ENCODE measurements at regions not wholly inside any gene's neighbourhood (a gene's known extent, or its start where the extent isn't known, plus 50 kb on each side); places are given as distances from the start of the nearest gene placed in this dataset.
"Not testable (repeated sequence)": the region's sequence is repeated elsewhere in the genome, so short reads cannot be mapped to it uniquely, and the experiment has no call there.

DNA sequence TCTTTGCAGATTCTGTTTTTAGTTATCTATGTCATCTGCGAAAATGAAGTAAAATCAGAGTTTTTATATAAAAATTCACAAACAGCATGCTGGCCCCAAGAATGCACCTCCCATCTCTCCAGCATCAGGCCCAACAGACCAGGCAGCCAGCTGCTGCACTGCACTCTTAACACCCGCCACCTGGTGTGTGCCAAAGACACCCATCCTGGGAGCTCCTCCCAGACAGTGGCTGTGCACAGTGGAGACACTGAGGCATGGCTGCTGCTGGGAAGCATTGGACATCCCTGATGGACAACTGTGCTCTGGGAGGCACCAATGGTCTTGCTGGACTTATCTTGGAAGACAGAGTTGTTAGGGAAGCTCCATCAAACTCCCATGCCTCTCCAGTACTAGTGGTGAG is 817.2 kb downstream of the TMEM121 start:
- 51% methylated on average over 2 of the region's 2 CpGs for WGBS
- Histone ChIP-seq H3K36me3 (ENCODE audit: control insufficient read depth in 4 of 4, insufficient read depth in 3 of 4, low read depth in 1 of 4, low read length in 3 of 4) (no peaks in the 10 kb centered on the region), H3K9ac (ENCODE audit: low read depth in 1 of 2, low read length in 2 of 2) (no peak overlapping the region), H3K27me3 (ENCODE audit: control insufficient read depth in 4 of 4, insufficient read depth in 4 of 4, low read length in 3 of 4) (peaks cover 0 to 10% (median 4%) of the 10 kb centered on the region in 4 donors), H3K4me3 (ENCODE audit: low read depth in 1 of 3, low read length in 3 of 3) (no peak overlapping the region), H3K4me1 (ENCODE audit: control insufficient read depth in 4 of 4, insufficient read depth in 4 of 4, low read length in 3 of 4) (no peaks in the 10 kb centered on the region), H3K9me3 (ENCODE audit: control insufficient read depth in 4 of 4, low read length in 3 of 4) (no peaks in the 10 kb centered on the region), H3K27ac (ENCODE audit: low read depth in 1 of 2, low read length in 2 of 2) (no peak overlapping the region)
- no peak for DNase-seq (ENCODE audit: low spot score)
- TF ChIP-seq NR2F2 (IDR thresholded peaks at IDR 0.05) (no peak), HNF4A (conservative IDR thresholded peaks at IDR 0.05) (no peak)

DNA sequence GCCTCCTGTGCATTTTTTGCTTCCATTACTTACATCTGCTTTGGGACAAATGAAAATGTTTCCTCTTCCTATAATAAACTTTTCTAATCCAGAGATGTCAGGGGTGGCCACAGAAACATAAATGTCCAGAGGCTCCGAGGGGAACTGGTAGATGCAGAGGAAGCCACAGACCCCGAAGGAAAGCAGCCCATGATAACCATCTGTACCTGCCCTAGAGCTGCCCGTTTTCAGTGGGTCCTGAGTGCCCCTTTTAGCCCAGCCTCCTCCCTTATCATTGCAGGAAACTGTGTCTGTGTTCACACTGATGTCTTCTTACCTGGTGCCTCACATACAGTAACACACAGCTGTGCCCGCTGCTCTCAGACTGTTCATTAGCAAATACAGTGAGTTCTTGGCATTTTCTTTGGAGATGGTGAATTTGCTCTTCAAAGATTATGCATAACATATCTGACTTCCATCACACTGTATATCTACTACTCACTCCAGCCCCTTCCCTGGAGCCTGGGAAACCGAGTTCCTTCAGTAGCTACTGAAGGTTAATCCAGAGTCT is 817.8 kb downstream of the TMEM121 start:
- 28% methylated on average over 5 of the region's 5 CpGs for WGBS

DNA sequence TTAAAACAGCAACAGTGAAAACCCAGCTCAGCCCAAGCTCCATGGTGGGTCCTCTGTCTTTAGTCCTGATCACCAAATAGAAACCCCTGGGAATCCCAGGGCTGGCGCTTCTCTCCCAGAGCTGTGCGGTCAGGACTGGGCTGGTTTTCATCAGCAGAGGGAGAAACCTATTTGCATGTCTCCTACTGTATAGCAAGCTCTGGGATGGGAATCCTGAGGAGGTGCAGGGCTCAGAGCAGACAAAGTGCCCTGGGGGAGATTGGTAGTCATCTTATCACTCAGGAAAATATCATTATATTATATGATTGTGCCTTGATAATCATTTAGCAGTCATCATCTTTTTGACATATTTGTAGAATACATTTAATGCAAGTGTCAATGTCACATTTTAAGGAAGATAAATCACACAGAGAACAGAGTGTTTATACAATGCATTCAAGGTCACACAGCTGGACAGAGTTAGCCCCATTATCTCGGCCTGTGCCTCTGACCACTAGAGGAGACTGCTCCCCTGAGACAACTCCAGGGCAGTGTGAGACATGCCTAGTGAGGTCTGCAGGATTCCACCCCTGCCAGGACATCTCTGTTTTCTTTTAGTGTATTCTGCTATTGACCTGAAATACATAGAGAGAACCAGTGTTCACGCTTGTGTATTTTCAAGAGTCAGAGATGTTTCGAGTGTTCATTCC is 818.6 kb downstream of the TMEM121 start:
- not testable (repeated sequence) for H3K36me3 ChIP-seq (ENCODE audit: control insufficient read depth in 4 of 4, insufficient read depth in 3 of 4, low read depth in 1 of 4, low read length in 3 of 4); H3K9ac ChIP-seq (ENCODE audit: low read depth in 1 of 2, low read length in 2 of 2); H3K4me3 ChIP-seq (ENCODE audit: low read depth in 1 of 3, low read length in 3 of 3); H3K4me1 ChIP-seq (ENCODE audit: control insufficient read depth in 4 of 4, insufficient read depth in 4 of 4, low read length in 3 of 4); H3K9me3 ChIP-seq (ENCODE audit: control insufficient read depth in 4 of 4, low read length in 3 of 4); H3K27ac ChIP-seq (ENCODE audit: low read depth in 1 of 2, low read length in 2 of 2); DNase-seq (ENCODE audit: low spot score)
- WGBS, result 55% methylated on average over 5 of the region's 5 CpGs
- H3K27me3 ChIP-seq (ENCODE audit: control insufficient read depth in 4 of 4, insufficient read depth in 4 of 4, low read length in 3 of 4), result peaks cover 0 to 10% (median 4%) of the 10 kb centered on the region in 4 donors

More for the DNA sequence above, 817.8 kb downstream of the TMEM121 start:
- H3K36me3 ChIP-seq (ENCODE audit: control insufficient read depth in 4 of 4, insufficient read depth in 3 of 4, low read depth in 1 of 4, low read length in 3 of 4); H3K4me3 ChIP-seq (ENCODE audit: low read depth in 1 of 3, low read length in 3 of 3); H3K27ac ChIP-seq (ENCODE audit: low read depth in 1 of 2, low read length in 2 of 2); DNase-seq (ENCODE audit: low spot score); H3K9ac ChIP-seq (ENCODE audit: low read depth in 1 of 2, low read length in 2 of 2); H3K9me3 ChIP-seq (ENCODE audit: control insufficient read depth in 4 of 4, low read length in 3 of 4); H3K4me1 ChIP-seq (ENCODE audit: control insufficient read depth in 4 of 4, insufficient read depth in 4 of 4, low read length in 3 of 4): not testable (repeated sequence)
- peaks cover 0 to 10% (median 4%) of the 10 kb centered on the region in 4 donors for H3K27me3 ChIP-seq (ENCODE audit: control insufficient read depth in 4 of 4, insufficient read depth in 4 of 4, low read length in 3 of 4)

DNA sequence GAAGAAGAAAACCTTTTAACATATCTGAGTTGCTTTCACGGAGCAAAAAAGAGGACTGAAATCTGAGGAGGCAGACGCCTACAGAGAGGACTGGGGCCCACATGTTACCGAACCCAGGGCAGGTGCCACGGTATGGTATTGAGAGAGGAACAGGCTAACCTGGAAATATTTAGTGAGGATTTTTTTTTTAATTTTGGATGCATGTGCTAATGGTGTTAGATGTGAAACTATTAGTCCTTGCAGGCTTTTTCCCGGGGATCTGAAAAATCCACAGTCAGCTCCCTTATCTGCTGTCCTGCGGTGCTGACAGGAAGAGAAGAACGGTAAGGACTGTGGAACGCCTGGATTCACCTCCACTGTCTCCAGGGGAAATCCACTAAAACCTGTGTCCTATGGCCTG is 819.7 kb downstream of the TMEM121 start:
- Histone ChIP-seq H3K9ac (ENCODE audit: low read depth in 1 of 2, low read length in 2 of 2) (no peak overlapping the region), H3K36me3 (ENCODE audit: control insufficient read depth in 4 of 4, insufficient read depth in 3 of 4, low read depth in 1 of 4, low read length in 3 of 4) (no peaks in the 10 kb centered on the region), H3K27ac (ENCODE audit: low read depth in 1 of 2, low read length in 2 of 2) (no peak overlapping the region), H3K4me3 (ENCODE audit: low read depth in 1 of 3, low read length in 3 of 3) (no peak overlapping the region), H3K9me3 (ENCODE audit: control insufficient read depth in 4 of 4, low read length in 3 of 4) (no peaks in the 10 kb centered on the region), H3K4me1 (ENCODE audit: control insufficient read depth in 4 of 4, insufficient read depth in 4 of 4, low read length in 3 of 4) (no peaks in the 10 kb centered on the region), H3K27me3 (ENCODE audit: control insufficient read depth in 4 of 4, insufficient read depth in 4 of 4, low read length in 3 of 4) (peaks cover 0 to 10% (median 4%) of the 10 kb centered on the region in 4 donors)
- DNase-seq (ENCODE audit: low spot score), result no peak
- 62% methylated on average over 8 of the region's 8 CpGs for WGBS
- TF ChIP-seq, protein P1, sequence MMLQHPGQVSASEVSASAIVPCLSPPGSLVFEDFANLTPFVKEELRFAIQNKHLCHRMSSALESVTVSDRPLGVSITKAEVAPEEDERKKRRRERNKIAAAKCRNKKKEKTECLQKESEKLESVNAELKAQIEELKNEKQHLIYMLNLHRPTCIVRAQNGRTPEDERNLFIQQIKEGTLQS (IDR thresholded peaks at IDR 0.05), result no peak
- TF ChIP-seq TAF1 (conservative IDR thresholded peaks at IDR 0.05) (no peak), JUND (IDR thresholded peaks at IDR 0.05) (no peak), RXRA (IDR thresholded peaks at IDR 0.05) (no peak), RAD21 (IDR thresholded peaks at IDR 0.05) (no peak), HNF4A (conservative IDR thresholded peaks at IDR 0.05) (no peak), FOXA1 (IDR thresholded peaks at IDR 0.05) (no peak), SP1 (IDR thresholded peaks at IDR 0.05) (no peak)
- TF ChIP-seq, protein P2, sequence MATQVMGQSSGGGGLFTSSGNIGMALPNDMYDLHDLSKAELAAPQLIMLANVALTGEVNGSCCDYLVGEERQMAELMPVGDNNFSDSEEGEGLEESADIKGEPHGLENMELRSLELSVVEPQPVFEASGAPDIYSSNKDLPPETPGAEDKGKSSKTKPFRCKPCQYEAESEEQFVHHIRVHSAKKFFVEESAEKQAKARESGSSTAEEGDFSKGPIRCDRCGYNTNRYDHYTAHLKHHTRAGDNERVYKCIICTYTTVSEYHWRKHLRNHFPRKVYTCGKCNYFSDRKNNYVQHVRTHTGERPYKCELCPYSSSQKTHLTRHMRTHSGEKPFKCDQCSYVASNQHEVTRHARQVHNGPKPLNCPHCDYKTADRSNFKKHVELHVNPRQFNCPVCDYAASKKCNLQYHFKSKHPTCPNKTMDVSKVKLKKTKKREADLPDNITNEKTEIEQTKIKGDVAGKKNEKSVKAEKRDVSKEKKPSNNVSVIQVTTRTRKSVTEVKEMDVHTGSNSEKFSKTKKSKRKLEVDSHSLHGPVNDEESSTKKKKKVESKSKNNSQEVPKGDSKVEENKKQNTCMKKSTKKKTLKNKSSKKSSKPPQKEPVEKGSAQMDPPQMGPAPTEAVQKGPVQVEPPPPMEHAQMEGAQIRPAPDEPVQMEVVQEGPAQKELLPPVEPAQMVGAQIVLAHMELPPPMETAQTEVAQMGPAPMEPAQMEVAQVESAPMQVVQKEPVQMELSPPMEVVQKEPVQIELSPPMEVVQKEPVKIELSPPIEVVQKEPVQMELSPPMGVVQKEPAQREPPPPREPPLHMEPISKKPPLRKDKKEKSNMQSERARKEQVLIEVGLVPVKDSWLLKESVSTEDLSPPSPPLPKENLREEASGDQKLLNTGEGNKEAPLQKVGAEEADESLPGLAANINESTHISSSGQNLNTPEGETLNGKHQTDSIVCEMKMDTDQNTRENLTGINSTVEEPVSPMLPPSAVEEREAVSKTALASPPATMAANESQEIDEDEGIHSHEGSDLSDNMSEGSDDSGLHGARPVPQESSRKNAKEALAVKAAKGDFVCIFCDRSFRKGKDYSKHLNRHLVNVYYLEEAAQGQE (IDR thresholded peaks at IDR 0.05), result no peak
- TF ChIP-seq, protein P3, sequence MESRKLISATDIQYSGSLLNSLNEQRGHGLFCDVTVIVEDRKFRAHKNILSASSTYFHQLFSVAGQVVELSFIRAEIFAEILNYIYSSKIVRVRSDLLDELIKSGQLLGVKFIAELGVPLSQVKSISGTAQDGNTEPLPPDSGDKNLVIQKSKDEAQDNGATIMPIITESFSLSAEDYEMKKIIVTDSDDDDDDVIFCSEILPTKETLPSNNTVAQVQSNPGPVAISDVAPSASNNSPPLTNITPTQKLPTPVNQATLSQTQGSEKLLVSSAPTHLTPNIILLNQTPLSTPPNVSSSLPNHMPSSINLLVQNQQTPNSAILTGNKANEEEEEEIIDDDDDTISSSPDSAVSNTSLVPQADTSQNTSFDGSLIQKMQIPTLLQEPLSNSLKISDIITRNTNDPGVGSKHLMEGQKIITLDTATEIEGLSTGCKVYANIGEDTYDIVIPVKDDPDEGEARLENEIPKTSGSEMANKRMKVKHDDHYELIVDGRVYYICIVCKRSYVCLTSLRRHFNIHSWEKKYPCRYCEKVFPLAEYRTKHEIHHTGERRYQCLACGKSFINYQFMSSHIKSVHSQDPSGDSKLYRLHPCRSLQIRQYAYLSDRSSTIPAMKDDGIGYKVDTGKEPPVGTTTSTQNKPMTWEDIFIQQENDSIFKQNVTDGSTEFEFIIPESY (IDR thresholded peaks at IDR 0.05), result no peak
